GM12865 (cell line): ENCODE measurements at regions not wholly inside any gene's neighbourhood (a gene's known extent, or its start where the extent isn't known, plus 50 kb on each side); places are given as distances from the start of the nearest gene placed in this dataset.

Source experiments
- DNase-seq: peaks from one replicate; pipeline ENCODE4 v3.0.0; 2010; ENCODE audit warnings: low read depth
- H3K4me3 ChIP-seq: 2 replicates; pipeline ENCODE4 v1.5.1; 2011; ENCODE audit warnings: mild to moderate bottlenecking, low read depth, low read length, control low read depth
- CTCF ChIP-seq: IDR thresholded peaks from 2 replicates; pipeline ENCODE4 v1.5.1; 2011; ENCODE audit warnings: low read length, control low read depth, low read depth, inconsistent platforms; ENCODE audit not compliant: insufficient read depth; ENCODE audit errors: missing control alignments

GRCh38 chr1:96478228-96478627 lies 243.4 kb upstream of the PTBP2 start:
- TF ChIP-seq CTCF: no peak
- H3K4me3 ChIP-seq: no peak overlapping the region
- no peak for DNase-seq

GRCh38 chr1:96481409-96481808 lies 240.2 kb upstream of the PTBP2 start:
- peak; percentile 4 for DNase-seq
- TF ChIP-seq CTCF: no peak
- H3K4me3 ChIP-seq: no peak overlapping the region

GRCh38 chr1:96482616-96483015 lies 239.0 kb upstream of the PTBP2 start:
- DNase-seq: no peak
- H3K4me3 ChIP-seq: no peak overlapping the region
- no peak for TF ChIP-seq CTCF

GRCh38 chr1:96487394-96487793 lies 234.2 kb upstream of the PTBP2 start:
- no peak for DNase-seq
- H3K4me3 ChIP-seq: no peak overlapping the region
- no peak for TF ChIP-seq CTCF

GRCh38 chr1:96487971-96488370 lies 233.6 kb upstream of the PTBP2 start:
- no peak for TF ChIP-seq CTCF
- no peak overlapping the region for H3K4me3 ChIP-seq
- DNase-seq: no peak

- TF ChIP-seq CTCF: no peak
- peak; percentile 21 for DNase-seq
- H3K4me3 ChIP-seq: peak overlapping the region; percentile 18; the same call in 1 of the 2 replicates
Measured at GRCh38 chr1:96488777-96489176, 232.8 kb upstream of the PTBP2 start.

GRCh38 chr1:96492236-96492635 lies 229.3 kb upstream of the PTBP2 start:
- no peak overlapping the region for H3K4me3 ChIP-seq
- no peak for TF ChIP-seq CTCF
- no peak for DNase-seq
